ENCODE measurements at regions not wholly inside any gene's neighbourhood (a gene's known extent, or its start where the extent isn't known, plus 50 kb on each side); places are given as distances from the start of the nearest gene placed in this dataset.

GRCh38 chr2:140061240-140061639, 1281.0 kb upstream of the NXPH2 start:
- DNase-seq: no peak

- DNase-seq: no peak
These were observed 1277.7 kb upstream of the NXPH2 start for GRCh38 chr2:140057928-140058327.

DNA sequence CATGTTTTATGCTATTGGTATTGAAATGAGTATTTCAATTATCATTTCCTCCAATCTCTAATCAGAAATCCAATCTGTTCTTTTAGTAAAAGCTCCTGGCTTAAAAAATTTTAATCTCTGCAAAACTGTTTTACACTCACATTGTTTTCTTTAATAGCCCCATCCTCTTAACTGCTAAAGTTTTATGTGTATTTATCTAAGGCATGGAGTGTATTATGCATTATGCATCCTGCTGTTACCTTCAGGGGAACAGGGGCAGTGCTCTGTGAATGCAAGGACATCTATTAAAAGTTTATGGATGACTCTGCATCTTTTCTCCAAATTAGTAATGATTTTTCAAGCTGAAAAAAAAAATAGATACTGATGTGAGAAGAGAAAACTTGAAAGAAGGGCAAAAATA, 1261.6 kb upstream of the NXPH2 start:
- no peak for DNase-seq

DNA sequence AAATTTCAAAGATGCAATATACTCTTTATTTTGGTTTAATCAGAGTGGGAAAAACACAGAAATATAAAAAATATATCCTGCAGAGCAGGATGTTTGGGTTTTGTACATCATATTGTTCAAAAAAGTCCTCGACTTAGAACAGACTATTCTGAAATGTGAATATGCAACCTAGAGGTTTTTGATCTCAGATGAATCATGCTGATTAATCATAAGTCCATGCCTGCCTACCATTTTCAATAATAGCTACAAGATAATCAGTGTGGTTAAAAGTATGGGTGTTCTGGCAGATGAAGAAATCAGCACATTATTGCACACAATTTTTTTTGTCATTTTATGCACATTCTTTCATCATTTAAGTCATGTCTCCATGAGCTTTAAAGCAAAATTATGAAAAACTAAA, 1261.0 kb upstream of the NXPH2 start:
- DNase-seq: no peak

GRCh38 chr2:140033638-140034037, 1253.4 kb upstream of the NXPH2 start:
- no peak for DNase-seq

DNA sequence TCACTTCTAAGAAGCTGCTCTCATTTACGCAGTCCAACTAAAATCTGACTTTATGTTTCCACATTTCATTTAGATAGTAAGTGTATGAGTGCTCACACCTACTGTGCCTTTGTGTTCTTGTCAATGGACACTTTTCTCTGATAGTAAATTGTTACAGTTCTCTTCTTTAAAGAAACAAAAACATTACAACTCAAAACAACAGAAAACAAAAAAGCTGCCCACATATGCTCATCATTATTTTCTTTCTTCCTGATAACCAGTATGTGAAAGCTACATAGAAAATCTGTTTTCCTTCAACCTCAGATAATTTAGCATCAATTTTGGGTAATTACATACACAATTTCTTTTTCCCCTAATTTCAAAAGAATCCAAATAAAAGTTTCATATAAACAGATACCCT, 1247.8 kb upstream of the NXPH2 start:
- DNase-seq: no peak

DNA sequence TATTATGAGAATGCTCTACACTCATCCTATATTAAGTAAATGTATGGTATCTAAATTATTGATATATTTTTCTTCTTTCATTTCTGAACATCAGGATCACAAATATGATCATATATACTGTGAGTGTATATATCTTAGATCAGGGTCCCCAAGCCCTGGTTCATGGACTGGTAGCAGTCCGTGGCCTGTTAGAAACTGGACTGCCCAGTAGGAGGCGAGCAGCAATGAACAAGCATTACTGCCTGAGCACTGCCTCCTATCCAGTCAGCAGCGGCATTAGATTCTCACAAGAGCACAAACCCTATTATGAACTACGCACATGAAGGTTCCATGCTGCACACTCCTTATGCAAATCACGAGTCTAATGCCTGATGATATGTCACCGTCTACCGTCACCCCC, 1247.1 kb upstream of the NXPH2 start:
- DNase-seq: no peak

DNA sequence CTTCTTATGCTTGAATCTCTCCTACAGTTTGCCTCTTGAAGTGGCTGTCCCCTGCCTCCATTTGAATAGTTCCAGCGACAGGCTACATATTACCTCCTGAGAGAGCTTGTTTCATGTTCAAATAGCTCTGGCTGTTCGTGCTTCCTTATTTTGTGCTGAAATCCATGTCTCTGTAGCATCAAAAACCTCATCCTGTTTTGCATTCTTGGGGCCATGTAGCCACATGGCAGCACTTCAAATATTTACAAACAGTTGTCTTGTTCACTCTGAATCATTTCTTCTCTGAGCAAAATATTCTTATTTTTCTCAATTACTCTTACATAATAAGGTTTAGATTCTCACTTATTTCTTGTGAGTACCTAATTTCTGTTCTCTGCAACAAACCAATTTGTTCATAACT, 1243.1 kb upstream of the NXPH2 start:
- DNase-seq: no peak

DNA sequence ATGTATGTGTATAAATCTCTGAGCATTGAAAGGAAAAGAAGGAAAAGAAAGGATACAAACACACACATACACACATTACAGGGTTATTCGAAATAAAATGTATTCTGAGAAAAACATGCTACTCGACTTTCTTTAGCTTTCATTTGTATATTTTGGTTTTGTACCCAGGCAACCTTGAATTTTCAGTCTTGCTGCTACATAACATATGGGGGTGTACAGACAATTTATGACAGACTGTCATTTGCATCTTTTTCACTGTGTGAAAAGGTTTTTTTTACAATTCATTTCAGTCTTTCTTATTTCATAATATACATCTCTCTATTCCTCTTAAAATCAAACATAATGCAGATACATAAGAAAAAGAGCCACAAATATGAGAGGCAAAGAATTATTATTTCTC, 1238.4 kb upstream of the NXPH2 start:
- no peak for DNase-seq

DNA sequence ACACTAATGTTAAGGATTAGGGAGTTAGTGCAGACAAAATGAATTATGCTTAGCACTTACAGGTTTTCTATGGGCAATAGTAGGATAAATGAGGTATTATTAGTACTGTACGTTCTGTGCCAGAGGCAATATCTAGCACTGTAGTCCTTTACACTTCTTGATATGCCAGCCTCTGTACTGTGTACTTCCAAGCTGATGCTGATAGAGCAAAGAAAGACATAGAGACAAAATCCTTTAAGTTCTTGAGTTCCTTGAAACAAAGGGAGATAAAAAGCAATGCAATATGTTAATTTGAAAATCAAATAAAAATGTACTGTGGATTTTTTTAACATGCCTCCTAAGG, 1234.0 kb upstream of the NXPH2 start:
- no peak for DNase-seq

GRCh38 chr2:140013545-140014203, 1233.5 kb upstream of the NXPH2 start:
- no peak for DNase-seq

- DNase-seq: no peak
These were observed 1231.1 kb upstream of the NXPH2 start for GRCh38 chr2:140011287-140011686.

DNA sequence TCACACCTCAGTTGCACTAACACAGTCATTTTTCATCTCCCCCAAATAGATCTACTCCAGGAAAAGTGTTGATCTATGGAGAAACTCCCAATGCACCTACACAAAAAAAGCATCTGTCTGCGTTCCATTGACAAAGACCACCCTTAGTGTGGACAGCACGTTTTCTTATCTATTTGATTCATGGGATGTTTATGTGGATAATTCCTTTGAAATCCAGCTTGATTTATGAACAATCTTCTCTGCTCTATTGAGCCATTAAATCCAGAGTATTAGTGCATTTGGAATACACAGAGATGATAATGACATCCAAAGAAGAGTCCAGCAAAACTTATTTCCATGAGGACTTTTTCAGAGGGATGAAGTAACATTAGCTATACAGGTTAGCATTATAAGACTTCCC, 1221.9 kb upstream of the NXPH2 start:
- DNase-seq: no peak

- DNase-seq: no peak
These were observed 1212.6 kb upstream of the NXPH2 start for GRCh38 chr2:139992711-139993345.

DNA sequence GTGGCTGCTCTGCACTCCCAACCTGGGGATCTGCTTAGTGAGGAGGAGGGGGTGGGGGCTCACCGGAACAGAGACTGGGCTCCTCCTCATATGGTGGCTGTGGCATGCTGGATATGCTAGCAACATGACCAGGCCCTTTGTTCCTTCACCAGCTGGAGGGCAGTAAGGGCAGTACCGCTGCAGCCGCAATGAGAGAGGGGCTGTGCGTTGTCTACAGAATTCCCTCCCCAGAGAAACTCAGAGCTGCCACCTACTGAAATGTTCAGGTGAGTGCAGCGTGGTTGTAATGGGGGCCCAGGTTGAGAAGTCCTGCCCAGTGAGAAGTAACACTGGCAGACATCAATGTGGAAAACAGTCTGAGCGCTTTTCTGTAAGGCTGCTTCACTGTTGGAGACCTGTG, 1211.9 kb upstream of the NXPH2 start:
- DNase-seq: no peak

- DNase-seq: no peak
These were observed 1210.6 kb upstream of the NXPH2 start for GRCh38 chr2:139990646-139991335.

DNA sequence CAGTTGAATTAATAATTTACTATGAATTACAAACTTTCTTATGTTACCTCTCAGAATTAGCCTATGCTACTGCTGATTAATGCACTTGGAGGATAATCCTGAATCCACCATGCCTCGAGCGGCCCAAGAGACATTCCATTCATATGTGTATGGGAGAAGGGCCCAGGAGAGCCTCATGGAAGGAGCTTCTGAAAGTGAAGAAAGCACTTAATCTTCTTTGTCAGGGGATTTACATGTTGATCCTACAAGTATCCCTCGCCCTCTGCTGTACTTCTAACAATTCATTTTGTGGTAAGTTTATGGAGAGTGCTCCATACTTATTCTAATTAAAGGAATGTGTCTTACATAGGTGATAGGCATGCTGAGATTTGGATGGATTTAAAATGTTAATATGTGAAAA, 1189.1 kb upstream of the NXPH2 start:
- DNase-seq: no peak

DNA sequence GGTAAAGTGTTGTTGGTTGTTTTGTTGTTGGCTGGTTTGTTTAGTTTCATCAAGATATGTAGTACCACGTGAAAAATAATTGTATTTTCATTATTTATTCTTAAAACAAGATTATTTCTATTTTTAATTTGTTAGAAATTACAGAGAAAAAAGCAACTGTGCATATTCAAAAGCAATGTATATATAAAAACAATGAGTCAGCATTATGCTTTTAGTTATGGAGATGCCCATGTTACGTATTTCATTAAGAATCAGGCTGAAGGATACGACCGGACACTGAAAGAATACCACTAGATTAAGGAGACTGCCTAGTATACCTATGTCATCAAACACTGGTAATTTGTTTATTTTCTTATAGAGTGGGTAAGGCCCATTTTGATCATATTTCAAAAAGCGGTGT, 1188.4 kb upstream of the NXPH2 start:
- no peak for DNase-seq

GRCh38 chr2:139967665-139968064, 1187.5 kb upstream of the NXPH2 start:
- no peak for DNase-seq

- DNase-seq: no peak
These were observed 1184.7 kb upstream of the NXPH2 start for GRCh38 chr2:139964721-139965440.

DNA sequence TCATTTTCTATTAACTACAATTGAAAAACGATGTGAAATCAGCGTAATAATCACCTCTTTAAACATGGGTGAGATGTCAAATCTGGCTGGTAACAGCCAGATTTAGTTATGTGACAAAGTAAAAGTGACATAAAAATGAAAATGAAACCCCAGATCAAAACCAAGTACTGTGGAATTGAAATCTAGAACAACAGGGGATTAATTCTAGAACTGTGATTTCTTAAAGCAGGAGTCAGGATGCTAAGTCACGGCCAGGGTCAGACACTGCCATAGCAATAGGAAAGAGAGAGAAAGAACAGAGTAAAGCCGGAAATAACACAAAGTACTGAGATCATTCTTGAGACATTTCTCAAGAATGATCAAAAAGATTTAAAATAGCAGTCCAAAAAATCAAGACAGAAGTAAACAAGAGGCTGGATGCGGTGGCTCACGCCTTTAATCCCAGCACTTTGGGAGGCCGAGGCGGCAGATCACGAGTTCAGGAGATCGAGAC, 1183.7 kb upstream of the NXPH2 start:
- no peak for DNase-seq

DNA sequence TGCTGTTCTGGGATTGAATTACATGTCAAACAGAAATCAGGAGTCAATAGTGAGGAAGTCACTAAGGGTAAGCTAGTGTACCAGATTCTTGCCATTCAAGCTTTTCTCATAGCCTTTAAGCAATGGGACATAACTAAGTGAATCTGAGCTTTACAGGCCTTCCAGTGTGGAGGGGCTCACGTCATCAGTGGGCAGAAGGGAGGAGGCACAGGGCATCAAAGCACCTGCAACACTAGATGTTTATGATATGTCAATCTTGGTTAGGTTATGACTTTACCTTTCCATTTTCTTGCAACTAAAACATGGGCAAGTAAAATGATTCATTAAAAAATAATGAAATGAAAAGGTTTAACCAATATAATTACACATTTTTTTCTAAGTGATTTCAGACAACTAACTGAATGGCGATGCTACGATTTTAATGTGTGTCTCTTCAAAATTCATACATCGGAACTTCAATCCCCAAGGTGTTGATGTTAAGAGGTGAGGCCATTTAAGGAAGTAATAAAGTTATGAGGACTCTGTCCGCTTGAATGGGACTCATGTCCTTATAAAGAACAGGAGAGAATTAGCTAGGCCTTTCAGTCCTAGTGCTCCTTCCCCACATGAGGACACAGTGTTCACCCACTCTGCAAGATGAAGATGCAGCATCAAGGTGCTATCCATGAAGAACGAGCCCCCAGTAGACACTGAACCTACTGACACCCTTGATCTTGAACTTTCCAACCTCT, 1169.2 kb upstream of the NXPH2 start:
- no peak for DNase-seq

DNA sequence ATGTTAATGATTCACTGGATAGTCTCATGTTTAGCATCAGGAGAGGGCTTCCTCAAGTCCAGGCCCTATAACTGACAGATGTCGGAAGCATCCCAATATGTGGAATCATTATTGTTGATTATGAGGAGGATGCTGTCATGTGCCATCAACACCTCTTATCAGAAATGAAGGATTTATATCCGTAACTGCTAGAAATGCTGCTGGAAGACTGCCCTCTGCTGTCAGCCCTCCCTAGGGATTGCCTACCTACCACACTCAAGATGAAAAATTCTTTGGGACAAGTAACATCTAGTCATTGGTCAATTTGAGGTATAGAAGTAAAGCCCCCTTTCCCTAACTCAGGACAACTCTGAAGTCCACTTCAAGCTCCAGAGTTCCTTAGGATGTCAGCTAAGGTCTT, 1166.5 kb upstream of the NXPH2 start:
- DNase-seq: no peak
